AG08396 (cell line): ENCODE measurements at regions not wholly inside any gene's neighbourhood (a gene's known extent, or its start where the extent isn't known, plus 50 kb on each side); places are given as distances from the start of the nearest gene placed in this dataset.
"Not testable (repeated sequence)": the region's sequence is repeated elsewhere in the genome, so short reads cannot be mapped to it uniquely, and the experiment has no call there.

Source experiments
- DNase-seq: peaks from one replicate; pipeline ENCODE4 v3.0.0; 2012; ENCODE audit warnings: low spot score, mixed read lengths

DNA sequence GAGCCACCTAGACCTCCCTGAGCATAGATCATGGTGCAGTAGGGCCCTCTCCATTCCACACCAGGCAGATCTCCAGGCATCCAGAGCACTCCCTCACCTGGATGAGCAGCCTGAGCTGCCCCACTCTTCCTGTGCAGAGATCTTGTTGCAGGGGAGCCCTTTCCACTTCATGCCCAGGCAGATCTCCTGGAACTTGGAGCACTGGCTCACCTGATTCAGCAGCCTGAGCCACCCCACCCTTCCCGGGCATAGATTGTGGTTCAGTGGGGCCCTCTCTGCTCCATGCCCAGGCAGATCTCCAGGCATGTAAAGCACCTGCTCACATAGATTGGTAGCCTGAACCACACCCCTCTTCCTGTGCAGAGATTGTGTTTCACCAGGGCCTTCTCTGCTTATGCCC is 78.0 kb downstream of the SEC16B start:
- DNase-seq = no peak

DNA sequence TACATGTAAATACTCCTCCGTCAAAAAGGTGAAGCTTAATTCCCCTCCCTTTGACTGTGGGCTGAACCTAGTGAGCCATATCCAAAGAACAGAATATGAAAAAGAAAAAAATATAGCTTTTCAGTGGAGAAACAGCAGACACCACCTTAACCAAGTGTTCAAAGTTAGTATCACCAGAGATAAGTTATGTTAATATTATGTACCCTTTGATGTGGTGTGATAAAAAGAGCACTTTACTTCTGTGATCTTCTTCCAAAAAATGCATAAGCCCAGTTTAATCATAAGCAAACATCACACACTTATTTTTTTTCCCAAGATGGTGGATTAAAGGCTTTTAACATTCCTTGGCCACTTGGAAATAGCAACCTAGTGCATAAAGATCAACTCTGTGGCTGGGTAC is 79.4 kb downstream of the SEC16B start:
- DNase-seq = no peak

DNA sequence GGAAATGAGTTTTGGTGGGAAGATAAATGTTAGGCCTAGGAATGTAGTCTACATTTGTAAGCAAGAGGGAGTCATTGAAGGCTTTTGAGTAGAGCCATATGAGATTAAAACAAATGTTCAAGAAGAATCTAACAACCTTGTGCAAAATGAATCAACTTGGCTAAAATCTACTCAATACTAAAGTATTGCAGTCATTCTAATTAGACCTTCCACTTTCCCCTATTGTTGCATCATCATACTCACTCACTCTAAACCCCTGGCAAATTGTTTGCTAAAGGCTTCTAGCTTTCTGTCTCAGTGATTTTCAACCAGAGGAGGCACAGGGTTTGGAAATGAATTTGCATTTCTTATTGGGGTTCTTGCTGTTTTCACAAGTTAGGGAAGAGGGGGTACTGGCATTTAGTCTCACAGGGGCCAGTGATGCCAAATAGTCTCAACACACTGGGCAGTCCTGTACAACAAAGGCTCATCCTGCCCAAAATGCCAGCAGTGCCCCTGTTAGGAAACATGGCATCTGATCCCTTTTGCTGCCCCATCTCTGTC is 85.3 kb downstream of the SEC16B start:
- DNase-seq = no peak

DNA sequence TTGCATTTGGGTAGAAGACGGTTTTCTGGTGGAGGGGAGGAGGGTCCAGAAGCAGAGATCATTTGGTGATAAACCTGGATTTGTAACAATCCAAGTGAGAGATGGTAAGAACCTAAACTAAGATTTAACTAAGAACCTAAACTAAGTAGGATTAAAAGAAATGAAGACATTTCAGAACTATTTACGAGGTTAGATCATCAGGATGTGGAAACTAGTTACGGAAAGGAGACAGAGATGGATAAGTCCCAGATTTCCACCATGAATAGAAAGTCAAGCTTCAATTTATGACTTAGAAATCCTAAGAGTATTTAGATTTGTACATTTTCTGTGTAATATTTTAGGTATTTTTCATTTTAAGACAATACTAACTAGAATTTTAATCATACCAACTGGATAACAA is 86.3 kb downstream of the SEC16B start:
- no peak for DNase-seq

DNA sequence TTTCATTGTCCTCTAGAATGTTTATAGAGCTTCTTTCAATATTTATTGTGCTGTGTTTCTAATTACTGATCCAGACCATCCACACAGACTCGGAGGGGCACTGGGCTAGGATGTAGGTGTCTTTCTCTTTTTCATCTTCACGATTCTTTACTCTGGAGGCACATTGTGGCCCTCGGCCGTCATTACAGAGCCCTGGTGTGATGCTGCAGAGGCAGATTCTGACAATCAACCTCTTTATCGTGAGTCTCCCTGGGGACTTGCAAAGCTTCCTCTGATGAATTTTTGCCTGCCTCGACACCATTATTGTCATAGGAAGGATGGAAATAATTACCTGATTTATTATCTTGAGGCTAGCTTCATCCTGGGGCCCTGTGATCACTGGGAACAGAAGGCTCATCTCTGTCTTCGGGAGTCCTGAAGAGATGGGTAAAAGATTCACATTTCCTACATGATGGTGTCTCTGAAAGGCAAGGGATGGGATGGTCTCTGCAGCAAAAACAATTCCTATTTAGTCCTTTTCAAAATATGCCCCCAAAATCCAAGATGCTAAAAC is 89.4 kb downstream of the SEC16B start:
- DNase-seq = no peak

DNA sequence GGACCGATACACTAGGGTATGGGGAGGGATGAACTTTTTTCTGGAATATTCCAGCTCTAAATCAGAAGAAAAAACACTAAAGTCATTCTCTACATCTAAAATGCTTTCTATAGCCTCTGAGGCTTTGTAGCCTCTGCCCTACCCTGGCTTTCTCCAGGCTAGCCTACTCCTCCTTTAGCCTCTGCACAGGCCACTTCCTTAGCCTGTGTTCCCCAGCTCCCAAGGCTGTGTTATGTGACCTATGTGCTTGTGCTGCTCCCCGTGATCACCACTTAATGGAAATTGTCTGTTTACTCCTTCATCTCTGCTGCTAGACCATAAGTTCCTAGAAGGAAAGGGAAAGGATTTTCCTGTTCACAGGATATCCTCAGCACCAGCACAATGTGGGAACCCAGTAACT is 92.8 kb downstream of the SEC16B start:
- no peak for DNase-seq

DNA sequence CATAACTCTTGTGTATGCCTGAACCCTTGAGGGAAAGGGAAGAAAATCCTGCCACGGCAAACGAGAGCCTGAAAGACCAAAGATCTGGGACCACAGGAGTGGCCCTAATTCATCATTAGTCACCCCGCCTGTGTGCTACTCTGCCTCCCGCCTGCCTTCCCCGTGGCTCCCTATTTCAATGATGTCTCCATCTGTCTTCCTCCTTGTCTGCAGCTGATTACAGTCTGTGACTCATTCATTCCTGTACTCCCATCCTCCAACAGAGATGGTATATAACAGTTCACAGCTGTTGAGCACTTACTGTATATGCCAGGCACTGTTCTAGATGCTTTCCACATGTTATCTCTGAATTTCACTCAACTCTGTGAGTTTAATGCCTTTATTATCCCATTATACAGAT is 96.6 kb downstream of the SEC16B start:
- peak; percentile 66 for DNase-seq

DNA sequence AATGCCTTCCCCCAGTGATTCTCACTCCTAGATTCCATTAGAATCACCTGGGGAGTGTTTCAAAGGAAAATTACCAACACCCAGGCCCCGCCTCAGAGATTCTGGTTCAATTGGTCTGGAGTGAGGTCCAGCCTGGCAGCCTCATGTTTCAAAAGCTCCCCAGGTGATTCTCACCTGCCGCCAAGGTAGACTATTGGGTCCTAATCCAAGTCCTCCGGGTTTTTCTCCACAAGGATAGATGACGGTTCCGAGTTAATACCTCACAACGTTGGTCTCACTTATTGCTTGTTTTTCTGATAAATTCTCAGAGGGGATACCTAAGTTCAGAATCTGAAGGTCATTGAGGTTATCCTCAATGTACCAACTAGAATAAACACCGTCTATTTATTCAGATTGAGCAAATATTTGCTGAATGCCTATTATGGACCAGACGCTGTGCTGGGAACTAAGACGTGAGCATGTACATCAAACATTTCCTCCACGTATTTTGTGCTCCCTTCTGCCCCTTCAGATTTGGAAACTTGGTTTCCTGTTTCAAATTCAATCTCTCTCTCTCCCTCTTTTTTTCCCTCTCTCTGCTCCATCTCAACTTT is 97.5 kb downstream of the SEC16B start:
- DNase-seq = no peak

DNA sequence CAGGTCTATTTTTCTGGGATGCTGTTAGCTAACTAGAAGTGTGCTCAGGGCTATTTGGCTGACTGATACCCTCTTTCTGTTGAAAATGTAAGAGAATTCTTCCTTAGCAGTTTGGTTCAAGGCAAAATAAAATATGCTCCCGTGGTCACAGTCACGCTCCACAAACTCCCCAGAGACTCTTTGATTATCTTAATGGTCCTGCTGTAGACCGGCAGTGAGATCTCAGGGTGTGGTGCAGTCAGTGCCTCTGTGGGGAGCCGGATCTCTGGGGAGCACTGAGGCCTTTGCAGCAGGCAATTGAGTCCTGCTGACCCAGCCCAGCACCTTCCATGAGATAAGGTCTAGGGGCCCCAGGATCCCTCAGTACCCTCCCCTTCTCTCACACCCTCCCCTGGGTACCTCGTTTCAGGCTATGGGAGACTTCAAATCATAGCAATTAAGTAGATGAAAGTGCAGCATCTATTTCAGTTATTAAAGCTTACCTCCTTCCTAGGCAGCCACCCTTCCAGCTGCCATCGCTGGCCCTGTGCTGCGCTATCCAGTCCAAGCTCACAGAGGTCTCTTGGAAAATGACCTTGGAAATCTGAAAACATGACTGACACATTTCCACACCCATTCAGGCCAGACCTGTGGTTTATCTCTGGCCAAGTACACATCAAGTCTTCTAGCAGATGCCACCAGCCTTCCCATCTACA is 98.1 kb downstream of the SEC16B start:
- no peak for DNase-seq

DNA sequence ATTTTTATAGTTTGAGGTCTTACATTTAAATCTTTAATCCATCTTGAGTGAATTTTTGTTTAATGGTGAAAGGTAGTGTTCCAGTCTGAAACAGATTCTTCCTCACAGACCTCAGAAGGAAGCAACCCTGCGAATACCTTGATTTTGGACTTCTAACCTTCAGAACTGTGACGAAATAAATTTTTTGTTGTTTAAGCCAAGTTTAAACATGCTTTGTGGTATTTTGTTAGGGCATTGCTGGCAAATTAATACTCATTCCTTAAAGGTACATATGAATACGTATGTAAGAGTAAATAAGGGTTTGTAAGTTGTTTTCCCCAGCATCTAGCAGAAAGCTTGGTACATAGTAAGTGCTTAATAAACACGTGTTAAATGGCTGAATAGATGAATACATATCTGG is 100.3 kb downstream of the SEC16B start:
- no peak for DNase-seq

DNA sequence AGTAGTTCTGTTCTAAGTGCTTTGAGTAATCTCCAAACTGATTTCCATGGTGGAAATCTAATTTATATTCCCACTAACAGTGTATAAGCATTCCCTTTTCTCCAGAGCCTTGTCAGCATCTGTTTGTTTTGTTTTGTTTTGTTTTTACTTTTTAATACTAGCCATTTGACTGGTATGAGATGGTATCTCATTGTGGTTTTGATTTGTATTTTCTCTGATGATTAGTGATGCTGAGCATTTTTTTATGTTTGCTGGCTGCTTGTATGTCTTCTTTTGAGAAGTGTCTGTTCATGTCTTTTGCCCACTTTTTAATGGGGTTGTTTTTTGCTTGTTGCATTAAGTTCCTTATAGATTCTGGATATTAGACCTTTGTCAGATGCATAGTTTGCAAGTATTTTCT is 100.8 kb downstream of the SEC16B start:
- DNase-seq = not testable (repeated sequence)

DNA sequence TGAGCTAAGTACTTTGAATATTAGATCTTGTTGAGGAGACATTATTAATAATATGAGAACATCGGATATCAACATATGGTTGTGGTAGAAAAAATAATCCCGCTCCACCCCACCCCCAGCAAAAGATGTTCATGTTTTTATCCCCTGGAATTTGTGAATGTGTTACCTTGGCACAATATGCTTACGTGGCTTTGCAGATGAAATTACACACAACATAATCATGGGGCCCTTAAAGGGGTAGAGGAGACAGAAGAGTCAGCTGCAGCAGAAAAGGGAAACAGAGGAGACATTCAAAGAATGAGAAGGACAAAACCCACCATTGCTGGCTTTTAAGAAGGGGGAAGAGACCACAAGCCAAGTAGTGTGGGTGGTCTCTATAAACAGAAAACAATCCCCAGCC is 104.1 kb downstream of the SEC16B start:
- DNase-seq = no peak

DNA sequence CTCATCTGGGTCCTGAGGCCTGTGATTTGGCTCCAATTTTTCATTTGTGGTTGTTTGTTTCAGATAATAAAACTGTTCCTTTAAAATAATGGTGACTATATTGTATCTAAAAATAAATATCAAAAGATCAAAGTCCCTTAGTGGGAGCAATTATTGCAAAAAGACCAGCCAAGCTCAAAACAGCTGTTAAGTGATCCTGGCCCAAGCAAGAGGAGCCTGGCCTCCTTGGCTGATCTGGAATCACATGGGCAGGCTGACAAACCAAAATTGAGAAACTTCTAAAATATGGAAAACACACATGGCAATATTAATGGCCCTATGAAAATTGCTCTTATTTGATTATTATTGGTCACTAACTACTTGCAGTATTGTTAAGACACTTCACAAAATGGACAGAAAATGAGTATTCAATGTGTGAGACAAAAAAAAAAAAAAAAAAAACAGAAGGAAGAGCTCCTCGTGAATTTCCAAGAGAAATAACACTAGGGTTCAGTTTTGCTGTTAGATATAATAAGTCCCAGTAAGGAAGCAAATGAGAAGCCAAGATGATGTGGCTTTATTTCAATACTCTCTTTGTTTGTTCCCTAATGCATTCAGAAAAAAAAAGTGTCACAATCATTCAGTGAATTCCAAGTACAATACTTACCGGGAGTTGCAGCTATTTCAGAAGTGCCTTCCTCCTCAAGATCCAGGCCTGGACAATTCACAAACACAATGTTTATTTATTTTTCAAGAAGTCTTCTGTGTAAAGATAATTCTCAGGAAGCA is 105.1 kb downstream of the SEC16B start:
- no peak for DNase-seq

DNA sequence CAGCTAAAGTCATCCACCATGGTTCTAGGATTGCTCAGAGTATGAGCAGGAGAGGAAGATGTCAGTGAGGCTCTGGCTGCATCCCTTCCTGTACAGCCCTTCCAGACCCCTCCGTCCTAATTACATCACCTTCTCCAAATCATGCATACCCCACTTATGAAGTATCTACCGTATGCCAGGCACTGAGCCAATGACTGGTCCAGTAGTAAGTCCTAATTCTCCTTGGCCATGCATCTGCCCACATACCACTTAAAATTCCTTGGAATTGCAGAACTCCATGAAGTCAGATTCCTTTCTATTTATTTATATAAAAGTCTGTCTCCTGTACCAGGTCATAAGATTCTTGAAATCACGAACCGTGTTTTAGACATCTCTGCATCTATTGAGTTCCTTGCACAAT is 106.1 kb downstream of the SEC16B start:
- no peak for DNase-seq

DNA sequence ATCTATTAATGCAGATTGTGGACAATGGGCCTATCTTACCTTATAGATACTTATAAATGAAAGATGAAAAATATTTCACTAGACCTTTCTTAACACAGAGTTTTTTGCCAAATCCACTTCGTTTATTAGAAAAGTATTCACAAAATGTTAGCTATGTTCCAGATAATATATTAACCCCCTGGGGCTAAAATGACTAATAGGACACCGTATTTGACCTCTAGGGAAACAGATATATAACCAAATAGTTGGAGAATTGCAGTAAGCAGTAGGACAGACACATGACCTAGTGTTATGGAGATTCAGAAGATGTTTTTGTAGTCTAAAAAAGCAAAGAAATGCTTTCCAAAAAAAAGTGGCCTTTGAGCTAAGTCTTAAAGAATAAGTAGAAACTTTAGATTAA is 106.9 kb downstream of the SEC16B start:
- no peak for DNase-seq

DNA sequence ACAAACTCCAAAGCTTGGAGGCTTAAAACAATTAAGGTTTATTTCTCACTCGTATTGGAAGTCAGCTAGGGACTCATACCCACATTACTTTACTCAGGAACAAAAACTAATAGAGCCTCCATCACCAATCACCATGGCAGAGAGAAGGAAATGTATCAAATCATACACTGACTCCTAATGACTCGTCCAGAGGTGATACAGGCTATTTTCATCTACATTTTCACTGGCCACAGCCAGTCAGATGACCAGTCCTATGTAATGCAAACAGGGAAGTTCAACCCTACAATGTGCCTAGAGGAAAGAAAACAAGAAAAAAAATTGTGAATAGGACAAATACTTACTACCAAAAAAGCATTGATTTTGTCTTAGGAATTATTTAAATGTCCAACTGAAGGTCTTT is 110.3 kb downstream of the SEC16B start:
- no peak for DNase-seq

DNA sequence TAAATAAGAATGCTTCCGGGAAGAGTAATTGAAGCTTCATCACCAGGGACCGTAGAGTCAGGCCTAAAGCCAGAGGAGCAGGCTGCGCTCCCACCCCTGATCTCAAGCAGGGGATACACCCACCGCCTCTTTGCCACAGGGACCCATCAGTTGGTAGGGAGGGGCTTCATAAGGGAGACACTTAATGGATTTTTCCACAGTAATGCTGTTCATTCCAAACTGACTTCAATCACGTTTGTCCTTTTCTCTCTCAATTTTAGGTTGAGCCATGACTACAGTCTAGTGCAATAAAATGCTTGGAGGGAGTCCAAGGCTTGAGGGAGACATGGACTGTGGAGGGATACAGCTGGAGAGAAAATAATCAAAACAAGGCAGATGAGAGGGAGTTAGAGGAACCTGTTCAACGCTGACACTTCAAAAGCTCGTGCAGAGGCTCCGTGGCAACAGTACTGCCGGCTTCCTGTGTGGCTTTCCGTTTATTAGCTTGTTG is 111.5 kb downstream of the SEC16B start:
- peak; percentile 27 for DNase-seq

DNA sequence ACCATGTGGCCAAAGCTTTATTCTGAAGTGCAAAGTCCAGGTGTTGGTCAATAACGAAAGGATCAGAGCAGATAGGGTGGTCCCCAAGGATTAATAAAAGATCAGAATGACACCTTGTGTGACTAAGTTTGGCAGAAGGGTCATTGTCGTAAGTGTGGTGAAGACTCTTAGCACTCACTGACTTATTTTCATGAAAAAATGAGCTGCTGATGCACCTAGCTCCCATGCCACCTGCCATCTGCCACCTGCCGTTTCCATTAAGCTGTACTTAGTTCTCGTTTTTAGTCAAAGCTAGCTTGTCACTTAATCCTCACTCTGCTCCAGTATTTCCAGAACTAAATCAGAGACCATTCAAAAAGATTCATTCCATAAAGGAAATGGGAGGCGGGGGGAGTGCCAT is 112.6 kb downstream of the SEC16B start:
- DNase-seq = no peak

DNA sequence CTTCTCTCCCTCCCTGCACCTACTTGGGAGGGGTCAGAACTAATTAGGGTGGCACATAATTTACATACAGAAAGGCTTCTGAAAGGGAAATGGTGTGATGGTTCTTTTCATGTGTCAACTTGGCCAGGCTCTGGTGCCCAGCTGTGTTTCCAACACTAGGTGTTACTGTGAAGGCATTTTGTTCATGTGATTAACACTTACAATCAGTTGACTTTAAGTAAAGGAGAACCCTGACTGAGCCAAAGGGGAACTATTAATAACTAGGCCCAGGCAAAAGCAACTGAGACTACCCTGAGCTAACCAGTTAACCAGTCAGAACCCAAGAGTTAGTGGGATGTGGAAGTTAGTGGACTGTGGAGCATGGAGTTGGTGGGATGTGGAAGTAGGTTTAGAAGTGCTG is 114.9 kb downstream of the SEC16B start:
- DNase-seq = no peak

DNA sequence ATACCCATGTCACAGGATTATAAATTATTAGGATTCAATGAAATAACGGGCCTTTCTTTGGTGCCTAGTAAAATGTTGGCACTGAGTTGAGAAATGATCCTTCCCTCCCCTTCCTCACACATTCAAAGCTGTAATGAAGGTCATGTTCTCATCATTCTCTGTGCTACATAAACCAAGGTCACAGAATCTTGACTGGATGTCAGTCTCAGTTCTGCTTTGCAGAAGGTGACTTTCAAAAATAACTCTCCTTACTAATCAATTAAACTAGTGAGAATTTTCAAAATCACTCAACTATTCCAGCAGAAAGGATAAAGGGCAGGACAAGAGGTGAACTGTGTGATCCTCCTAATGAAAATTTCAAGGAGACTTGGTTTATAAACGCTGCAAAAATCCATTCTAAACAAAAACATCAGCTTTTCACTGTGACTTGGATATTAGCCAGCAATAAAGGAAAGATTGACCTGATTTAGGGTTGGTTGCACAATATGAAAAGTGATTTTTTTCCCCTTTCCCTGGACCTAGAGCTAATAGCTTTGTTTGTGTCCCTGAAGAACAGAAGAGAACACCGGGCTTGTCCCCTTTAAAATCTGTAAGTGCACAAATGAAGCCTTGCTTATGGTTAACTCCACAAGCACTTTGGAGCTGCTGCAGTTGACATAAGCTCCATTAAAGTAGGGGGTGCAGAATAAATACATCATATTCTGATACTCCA is 120.1 kb downstream of the SEC16B start:
- DNase-seq = no peak

DNA sequence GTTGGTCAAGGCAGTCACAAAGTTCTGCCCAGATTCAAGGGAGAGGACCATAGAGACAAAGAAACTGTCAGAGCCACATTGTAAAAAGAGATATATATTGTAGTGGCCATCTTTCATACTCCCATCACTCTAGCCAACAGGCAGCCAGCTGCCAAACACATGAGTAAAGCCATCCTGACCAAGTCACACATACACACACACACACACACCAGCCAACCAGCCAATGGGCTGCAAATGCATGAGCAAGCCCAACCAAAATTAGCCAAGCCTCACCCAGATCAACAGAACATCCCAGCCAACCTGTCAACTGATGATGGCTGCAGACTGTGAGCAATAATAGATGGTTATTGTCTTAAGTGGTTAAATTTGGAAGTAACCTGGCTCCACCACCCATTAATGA is 120.7 kb downstream of the SEC16B start:
- peak; percentile 33 for DNase-seq

DNA sequence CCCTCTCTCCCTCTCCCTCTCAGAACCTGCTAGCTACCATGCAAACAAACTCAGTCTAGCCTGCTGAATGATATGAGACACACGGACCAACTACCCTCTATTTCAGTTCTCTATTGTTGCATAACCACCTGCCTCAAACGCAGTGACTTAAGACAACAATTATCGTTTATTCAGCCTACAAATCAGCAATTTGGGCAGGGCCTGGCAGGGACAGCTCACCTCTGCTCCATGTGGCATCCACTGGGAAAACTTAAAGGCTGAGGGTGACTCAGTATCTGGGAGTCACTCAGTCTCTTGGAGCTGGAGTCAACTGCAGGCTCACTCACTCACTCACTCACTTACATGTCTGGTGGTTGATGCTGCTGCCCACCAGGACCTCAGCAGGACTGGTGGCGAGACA is 121.3 kb downstream of the SEC16B start:
- DNase-seq = no peak
